ENCODE measurements at regions not wholly inside any gene's neighbourhood (a gene's known extent, or its start where the extent isn't known, plus 50 kb on each side); places are given as distances from the start of the nearest gene placed in this dataset.

- TF ChIP-seq, protein P1, sequence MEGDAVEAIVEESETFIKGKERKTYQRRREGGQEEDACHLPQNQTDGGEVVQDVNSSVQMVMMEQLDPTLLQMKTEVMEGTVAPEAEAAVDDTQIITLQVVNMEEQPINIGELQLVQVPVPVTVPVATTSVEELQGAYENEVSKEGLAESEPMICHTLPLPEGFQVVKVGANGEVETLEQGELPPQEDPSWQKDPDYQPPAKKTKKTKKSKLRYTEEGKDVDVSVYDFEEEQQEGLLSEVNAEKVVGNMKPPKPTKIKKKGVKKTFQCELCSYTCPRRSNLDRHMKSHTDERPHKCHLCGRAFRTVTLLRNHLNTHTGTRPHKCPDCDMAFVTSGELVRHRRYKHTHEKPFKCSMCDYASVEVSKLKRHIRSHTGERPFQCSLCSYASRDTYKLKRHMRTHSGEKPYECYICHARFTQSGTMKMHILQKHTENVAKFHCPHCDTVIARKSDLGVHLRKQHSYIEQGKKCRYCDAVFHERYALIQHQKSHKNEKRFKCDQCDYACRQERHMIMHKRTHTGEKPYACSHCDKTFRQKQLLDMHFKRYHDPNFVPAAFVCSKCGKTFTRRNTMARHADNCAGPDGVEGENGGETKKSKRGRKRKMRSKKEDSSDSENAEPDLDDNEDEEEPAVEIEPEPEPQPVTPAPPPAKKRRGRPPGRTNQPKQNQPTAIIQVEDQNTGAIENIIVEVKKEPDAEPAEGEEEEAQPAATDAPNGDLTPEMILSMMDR (conservative IDR thresholded peaks at IDR 0.05; ENCODE audit: low read depth, low read length) = no peak
- no peak for TF ChIP-seq EZH2 (IDR thresholded peaks at IDR 0.05; ENCODE audit: borderline replicate concordance, low read depth, low read length, poor library complexity, severe bottlenecking)
Measured at GRCh38 chr11:19537803-19538453, 174.7 kb upstream of the NAV2 start.

Data from A673 (cell line).